Left lobe of liver (tissue), 2 donors: ENCODE measurements at regions not wholly inside any gene's neighbourhood (a gene's known extent, or its start where the extent isn't known, plus 50 kb on each side); places are given as distances from the start of the nearest gene placed in this dataset.
A peak's percentile ranks its signal among the peaks of the same experiment; 100 is the strongest.
"Not testable (repeated sequence)": the region's sequence is repeated elsewhere in the genome, so short reads cannot be mapped to it uniquely, and the experiment has no call there.

Experiments used
- ATAC-seq: fragments of 200-7000 bp; cut with Tn5 transposase; one replicate; pipeline ENCODE4 v1.9.1; 2020; ENCODE audit warnings: mild to moderate bottlenecking, moderate library complexity
- DNase-seq: peaks from one replicate; pipeline ENCODE4 v3.0.0-alpha.2; 2020; ENCODE audit warnings: low spot score
- donor health status: DM: no; HTN: no; CAD: no; lungs with moderate emphysema.
- donor health status: DM: no; HTN: yes; CAD: no.

- DNase-seq (no peak), ATAC-seq (no peak)
Measured at GRCh38 chr4:114034189-114034588, 54.7 kb upstream of the ARSJ start.

GRCh38 chr4:114036426-114036825, 57.0 kb upstream of the ARSJ start:
- DNase-seq (no peak), ATAC-seq (no peak)

- ATAC-seq (no peak), DNase-seq (no peak)
Measured at GRCh38 chr4:114036864-114037263, 57.4 kb upstream of the ARSJ start.

- no peak for ATAC-seq
- no peak for DNase-seq
Measured at GRCh38 chr4:114037988-114038387, 58.5 kb upstream of the ARSJ start.

- no peak for DNase-seq
- peak; percentile 80 for ATAC-seq
Measured at GRCh38 chr4:114038762-114039387, 59.4 kb upstream of the ARSJ start.

GRCh38 chr4:114040319-114041116, 61.1 kb upstream of the ARSJ start:
- ATAC-seq (no peak), DNase-seq (no peak)

GRCh38 chr4:114041117-114041475, 61.6 kb upstream of the ARSJ start:
- DNase-seq, result no peak
- ATAC-seq, result no peak

GRCh38 chr4:114043116-114043515, 63.7 kb upstream of the ARSJ start:
- ATAC-seq (no peak), DNase-seq (no peak)

- not testable (repeated sequence) for DNase-seq, ATAC-seq
Measured at GRCh38 chr4:114044351-114044750, 64.9 kb upstream of the ARSJ start.

GRCh38 chr4:114046331-114046730, 66.9 kb upstream of the ARSJ start:
- no peak for ATAC-seq
- no peak for DNase-seq

- DNase-seq, ATAC-seq: not testable (repeated sequence)
Measured at GRCh38 chr4:114048154-114048553, 68.7 kb upstream of the ARSJ start.

- DNase-seq, result no peak
- ATAC-seq, result no peak
Measured at GRCh38 chr4:114052227-114052626, 72.8 kb upstream of the ARSJ start.

- DNase-seq (no peak), ATAC-seq (no peak)
Measured at GRCh38 chr4:114056599-114056998, 77.2 kb upstream of the ARSJ start.

GRCh38 chr4:114057746-114058145, 78.3 kb upstream of the ARSJ start:
- ATAC-seq (peak; percentile 98), DNase-seq (no peak)

- no peak for DNase-seq
- no peak for ATAC-seq
Measured at GRCh38 chr4:114062499-114062898, 83.1 kb upstream of the ARSJ start.

- ATAC-seq (no peak), DNase-seq (no peak)
Measured at GRCh38 chr4:114072781-114073180, 93.3 kb upstream of the ARSJ start.

GRCh38 chr4:114076899-114077570, 97.6 kb upstream of the ARSJ start:
- ATAC-seq (no peak), DNase-seq (no peak)

GRCh38 chr4:114077610-114078009, 98.2 kb upstream of the ARSJ start:
- DNase-seq, result no peak
- ATAC-seq, result no peak

GRCh38 chr4:114078636-114079035, 99.2 kb upstream of the ARSJ start:
- ATAC-seq, result no peak

GRCh38 chr4:114081783-114082182, 102.3 kb upstream of the ARSJ start:
- DNase-seq, result no peak
- no peak for ATAC-seq

More at GRCh38 chr4:114078636-114079035, 99.2 kb upstream of the ARSJ start:
- no peak for DNase-seq

GRCh38 chr4:114082348-114082747, 102.9 kb upstream of the ARSJ start:
- ATAC-seq, result no peak
- no peak for DNase-seq
